Tibial nerve (tissue), 4 donors: ENCODE measurements at regions not wholly inside any gene's neighbourhood (a gene's known extent, or its start where the extent isn't known, plus 50 kb on each side); places are given as distances from the start of the nearest gene placed in this dataset.

Experiments
- DNase-seq, 2 donors: peaks; one replicate each; pipeline ENCODE4 v3.0.0-alpha.2; 2019; ENCODE audit warnings: low spot score in 2 of 2
- H3K27ac ChIP-seq, 4 donors: fragments of 200-600 bp; sonication (generic) in 3 of 4; one replicate each; pipeline ENCODE4 v1.5.1; 2017 to 2019; ENCODE audit warnings: mild to moderate bottlenecking in 1 of 4
- H3K27me3 ChIP-seq, 2 donors: fragments of 200-600 bp; sonication (generic) in 1 of 2; one replicate each; pipeline versions ENCODE4 v1.5.1 to v1.6.0; 2017 to 2019
- H3K36me3 ChIP-seq, 3 donors: fragments of 200-600 bp; sonication (generic); one replicate each; pipeline ENCODE4 v1.5.1; 2018 to 2019
- H3K4me1 ChIP-seq, 4 donors: fragments of 200-600 bp; sonication (generic) in 3 of 4; one replicate each; pipeline ENCODE4 v1.5.1; 2017 to 2019
- H3K4me3 ChIP-seq, 4 donors: fragments of 200-600 bp; sonication (generic) in 3 of 4; one replicate each; pipeline ENCODE4 v1.5.1; 2017 to 2019; ENCODE audit warnings: mild to moderate bottlenecking in 1 of 4, moderate library complexity in 1 of 4
- H3K9me3 ChIP-seq, 4 donors: fragments of 200-600 bp; sonication (generic) in 3 of 4; one replicate each; pipeline ENCODE4 v1.5.1; 2017 to 2019
- CTCF ChIP-seq, 5 experiments: fragments of 200-600 bp in 3 of 5; fragments of 450-650 bp in 2 of 5; sonication (generic) in 3 of 5; IDR thresholded peaks; one replicate each; pipeline ENCODE4 v1.5.1; 2016 to 2019; ENCODE audit warnings: antibody characterized with exemption in 5 of 5, mild to moderate bottlenecking in 3 of 5, moderate library complexity in 2 of 5
- EP300 ChIP-seq, 2 donors: sonication (generic); formaldehyde crosslinking; IDR thresholded peaks; one replicate each; pipeline ENCODE4 v1.6.1; 2017; ENCODE audit warnings: antibody characterized with exemption in 2 of 2, mild to moderate bottlenecking in 1 of 2
- POLR2A ChIP-seq, 2 donors: fragments of 450-650 bp; IDR thresholded peaks; one replicate each; pipeline ENCODE4 v1.6.1; 2017; ENCODE audit warnings: antibody characterized with exemption in 2 of 2, mild to moderate bottlenecking in 2 of 2, moderate library complexity in 2 of 2
- WGBS, 2 donors: methylation state at CpG; one replicate each; pipeline ENCODE4 v1.1.5; 2018; 5-methylcytosine and 5-hydroxymethylcytosine counted together

GRCh38 chr10:114753126-114753525 lies 68.5 kb upstream of the FHIP2A start:
- Histone ChIP-seq H3K4me1 (peaks cover 0 to 5% (median 0%) of the 10 kb centered on the region in 4 donors), H3K27me3 (no peaks in the 10 kb centered on the region), H3K9me3 (no peaks in the 10 kb centered on the region), H3K36me3 (no peaks in the 10 kb centered on the region), H3K4me3 (no peak overlapping the region), H3K27ac (no peak overlapping the region)
- no peak for DNase-seq
- TF ChIP-seq EP300 (IDR thresholded peaks at IDR 0.05) (no peak), CTCF (IDR thresholded peaks at IDR 0.05) (no peak), POLR2A (IDR thresholded peaks at IDR 0.05) (no peak)
- WGBS, 2 donors, result 82 to 84% methylated on average over 5 of the region's 5 CpGs

GRCh38 chr10:114754445-114755320 lies 66.9 kb upstream of the FHIP2A start:
- H3K9me3 ChIP-seq, result no peaks in the 10 kb centered on the region
- WGBS, 2 donors, result 77 to 78% methylated on average over 15 of the region's 15 CpGs
- DNase-seq, result no peak
- H3K4me3 ChIP-seq, result no peak overlapping the region
- H3K4me1 ChIP-seq, result peaks cover 0 to 19% (median 0%) of the 10 kb centered on the region in 4 donors
- TF ChIP-seq CTCF (IDR thresholded peaks at IDR 0.05), result no peak
- peak in 1 of 2 donors; percentile 19 for TF ChIP-seq EP300 (IDR thresholded peaks at IDR 0.05)
- H3K27me3 ChIP-seq, result no peaks in the 10 kb centered on the region
- H3K36me3 ChIP-seq, result no peaks in the 10 kb centered on the region
- H3K27ac ChIP-seq, result peak overlapping the region in 2 of 4 donors; percentile 65 to 67

- H3K27ac ChIP-seq, result no peak overlapping the region
- no peaks in the 10 kb centered on the region for H3K36me3 ChIP-seq
- 90 to 93% methylated on average over 7 of the region's 7 CpGs for WGBS, 2 donors
- H3K9me3 ChIP-seq, result no peaks in the 10 kb centered on the region
- H3K4me1 ChIP-seq, result peaks cover 0 to 20% (median 0%) of the 10 kb centered on the region in 4 donors
- no peak overlapping the region for H3K4me3 ChIP-seq
- no peaks in the 10 kb centered on the region for H3K27me3 ChIP-seq
- no peak for DNase-seq
- TF ChIP-seq POLR2A (IDR thresholded peaks at IDR 0.05), result no peak
- no peak for TF ChIP-seq CTCF (IDR thresholded peaks at IDR 0.05)
- no peak for TF ChIP-seq EP300 (IDR thresholded peaks at IDR 0.05)
Observed at GRCh38 chr10:114755537-114755936, 66.0 kb upstream of the FHIP2A start.

GRCh38 chr10:114758331-114758730 lies 63.2 kb upstream of the FHIP2A start:
- WGBS, 2 donors, result 26 to 31% methylated on average over 1 of the region's 1 CpG
- Histone ChIP-seq H3K9me3 (no peaks in the 10 kb centered on the region), H3K36me3 (no peaks in the 10 kb centered on the region), H3K27me3 (no peaks in the 10 kb centered on the region), H3K27ac (peak overlapping the region in 2 of 4 donors; percentile 61 to 80), H3K4me3 (no peak overlapping the region), H3K4me1 (peaks cover 0 to 20% (median 0%) of the 10 kb centered on the region in 4 donors)
- TF ChIP-seq CTCF (IDR thresholded peaks at IDR 0.05) (no peak), EP300 (IDR thresholded peaks at IDR 0.05) (no peak), POLR2A (IDR thresholded peaks at IDR 0.05) (no peak)
- DNase-seq, result no peak
